Breast epithelium (tissue), 4 donors: ENCODE measurements at regions not wholly inside any gene's neighbourhood (a gene's known extent, or its start where the extent isn't known, plus 50 kb on each side); places are given as distances from the start of the nearest gene placed in this dataset.

Experiments used
- DNase-seq, 2 donors: peaks; one replicate each; pipeline ENCODE4 v3.0.0-alpha.2; 2019; ENCODE audit warnings: low spot score in 2 of 2
- H3K27ac ChIP-seq, 2 donors: fragments of 200-600 bp; sonication (generic) in 1 of 2; one replicate each; pipeline ENCODE4 v1.5.1; 2016 to 2019; ENCODE audit warnings: mild to moderate bottlenecking in 1 of 2
- H3K27me3 ChIP-seq, 2 donors: fragments of 200-600 bp; sonication (generic) in 1 of 2; one replicate each; pipeline versions ENCODE4 v1.5.1 to v1.6.0; 2017 to 2019; ENCODE audit warnings: control low read depth in 1 of 2, mild to moderate bottlenecking in 1 of 2
- H3K36me3 ChIP-seq: fragments of 200-600 bp; one replicate; pipeline ENCODE4 v1.5.1; 2019
- H3K4me1 ChIP-seq, 2 donors: fragments of 200-600 bp; sonication (generic); one replicate each; pipeline ENCODE4 v1.5.1; 2016 to 2019; ENCODE audit warnings: control low read depth in 1 of 2
- H3K4me3 ChIP-seq, 3 donors: fragments of 200-600 bp; sonication (generic); 1 replicate in 2 of 3; 2 replicates in 1 of 3; pipeline ENCODE4 v1.5.1; 2016 to 2019; ENCODE audit warnings: mild to moderate bottlenecking in 3 of 3, moderate library complexity in 2 of 3
- H3K9me3 ChIP-seq, 2 donors: fragments of 200-600 bp; sonication (generic) in 1 of 2; one replicate each; pipeline ENCODE4 v1.5.1; 2016 to 2019; ENCODE audit warnings: control low read depth in 1 of 2
- CTCF ChIP-seq, 3 donors: fragments of 450-650 bp; IDR thresholded peaks; one replicate each; pipeline ENCODE4 v1.5.1; 2016 to 2017; ENCODE audit warnings: antibody characterized with exemption in 3 of 3, mild to moderate bottlenecking in 3 of 3, moderate library complexity in 3 of 3
- POLR2A ChIP-seq: fragments of 450-650 bp; IDR thresholded peaks from one replicate; pipeline ENCODE4 v1.6.1; 2016; ENCODE audit warnings: antibody characterized with exemption, mild to moderate bottlenecking, moderate library complexity
- POLR2AphosphoS5 ChIP-seq, 3 donors: sonication (generic); formaldehyde crosslinking; IDR thresholded peaks; one replicate each; pipeline ENCODE4 v1.6.1; 2017; ENCODE audit warnings: antibody characterized with exemption in 3 of 3
- intact Hi-C: fragments of 100-400 bp; cut with DNase I; formaldehyde crosslinking; loops from one replicate; pipeline ENCODE4 v1.15.1; 2023; ENCODE audit warnings: low total_unique reads

- intact Hi-C loops = no loop called here
- H3K27ac ChIP-seq = no peak overlapping the region
- H3K27me3 ChIP-seq = no peaks in the 10 kb centered on the region
- no peaks in the 10 kb centered on the region for H3K4me1 ChIP-seq
- DNase-seq = no peak
- TF ChIP-seq CTCF (IDR thresholded peaks at IDR 0.05) (no peak), POLR2A (no peak), POLR2AphosphoS5 (IDR thresholded peaks at IDR 0.05) (no peak)
- no peaks in the 10 kb centered on the region for H3K9me3 ChIP-seq
- H3K36me3 ChIP-seq = no peaks in the 10 kb centered on the region
- H3K4me3 ChIP-seq = no peak overlapping the region
Observed at GRCh38 chr2:222810044-222810443, 50.8 kb upstream of the ACSL3 start.
